Panc1 (cell line): ENCODE measurements at regions not wholly inside any gene's neighbourhood (a gene's known extent, or its start where the extent isn't known, plus 50 kb on each side); places are given as distances from the start of the nearest gene placed in this dataset.

Experiments
- CTCF ChIP-seq: fragments of 450-650 bp; IDR thresholded peaks from 2 replicates; pipeline ENCODE4 v1.5.1; 2017; ENCODE audit warnings: mild to moderate bottlenecking
- TF ChIP-seq, protein P1 (sequence below), 2 experiments: IDR thresholded peaks; 2 replicates each; pipeline ENCODE4 v1.6.1; 2011 to 2012; ENCODE audit warnings: low read depth in 2 of 2, control low read depth in 1 of 2, low read length in 1 of 2, mild to moderate bottlenecking in 1 of 2, moderate library complexity in 1 of 2; ENCODE audit not compliant: insufficient read depth in 1 of 2

GRCh38 chrX:143429131-143429530 lies 88.1 kb downstream of the SPANXN3 start:
- no peak for TF ChIP-seq CTCF
- TF ChIP-seq, protein P1, sequence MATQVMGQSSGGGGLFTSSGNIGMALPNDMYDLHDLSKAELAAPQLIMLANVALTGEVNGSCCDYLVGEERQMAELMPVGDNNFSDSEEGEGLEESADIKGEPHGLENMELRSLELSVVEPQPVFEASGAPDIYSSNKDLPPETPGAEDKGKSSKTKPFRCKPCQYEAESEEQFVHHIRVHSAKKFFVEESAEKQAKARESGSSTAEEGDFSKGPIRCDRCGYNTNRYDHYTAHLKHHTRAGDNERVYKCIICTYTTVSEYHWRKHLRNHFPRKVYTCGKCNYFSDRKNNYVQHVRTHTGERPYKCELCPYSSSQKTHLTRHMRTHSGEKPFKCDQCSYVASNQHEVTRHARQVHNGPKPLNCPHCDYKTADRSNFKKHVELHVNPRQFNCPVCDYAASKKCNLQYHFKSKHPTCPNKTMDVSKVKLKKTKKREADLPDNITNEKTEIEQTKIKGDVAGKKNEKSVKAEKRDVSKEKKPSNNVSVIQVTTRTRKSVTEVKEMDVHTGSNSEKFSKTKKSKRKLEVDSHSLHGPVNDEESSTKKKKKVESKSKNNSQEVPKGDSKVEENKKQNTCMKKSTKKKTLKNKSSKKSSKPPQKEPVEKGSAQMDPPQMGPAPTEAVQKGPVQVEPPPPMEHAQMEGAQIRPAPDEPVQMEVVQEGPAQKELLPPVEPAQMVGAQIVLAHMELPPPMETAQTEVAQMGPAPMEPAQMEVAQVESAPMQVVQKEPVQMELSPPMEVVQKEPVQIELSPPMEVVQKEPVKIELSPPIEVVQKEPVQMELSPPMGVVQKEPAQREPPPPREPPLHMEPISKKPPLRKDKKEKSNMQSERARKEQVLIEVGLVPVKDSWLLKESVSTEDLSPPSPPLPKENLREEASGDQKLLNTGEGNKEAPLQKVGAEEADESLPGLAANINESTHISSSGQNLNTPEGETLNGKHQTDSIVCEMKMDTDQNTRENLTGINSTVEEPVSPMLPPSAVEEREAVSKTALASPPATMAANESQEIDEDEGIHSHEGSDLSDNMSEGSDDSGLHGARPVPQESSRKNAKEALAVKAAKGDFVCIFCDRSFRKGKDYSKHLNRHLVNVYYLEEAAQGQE (IDR thresholded peaks at IDR 0.05; ENCODE audit: insufficient read depth in 1 of 2, low read depth in 2 of 2, low read length in 1 of 2), result no peak
